ENCODE measurements at regions not wholly inside any gene's neighbourhood (a gene's known extent, or its start where the extent isn't known, plus 50 kb on each side); places are given as distances from the start of the nearest gene placed in this dataset.

DNA sequence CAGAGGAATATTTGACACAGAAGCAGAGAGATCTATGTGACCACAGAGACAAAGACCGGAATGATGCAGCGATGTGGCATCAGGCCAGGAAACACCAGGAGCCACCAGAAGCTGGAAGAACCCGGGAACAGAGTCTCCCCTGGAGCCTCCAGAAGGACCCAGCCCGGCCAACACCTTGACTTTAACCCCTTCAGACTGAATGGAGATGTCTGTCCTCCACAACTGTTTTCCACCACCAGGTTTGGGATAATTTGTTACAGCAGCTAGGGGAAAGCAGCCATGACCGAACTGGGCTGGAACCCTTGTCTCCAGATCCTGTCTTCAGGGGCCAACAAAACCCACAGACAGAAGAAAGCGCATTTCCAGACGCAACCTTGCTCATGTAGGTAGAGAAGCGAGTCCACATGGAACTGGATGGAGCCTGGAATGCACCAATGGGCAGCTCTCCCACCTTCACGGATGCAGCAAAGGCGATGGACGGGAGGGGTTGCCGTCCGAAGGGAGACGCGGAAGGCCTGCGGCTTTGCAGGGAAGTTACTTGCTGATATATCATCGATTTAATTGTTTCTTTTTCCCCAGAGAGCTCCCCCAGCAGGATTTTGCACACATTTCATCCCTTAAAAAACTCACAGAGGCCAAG lies 396.6 kb downstream of the NPHP4 start:
- TF ChIP-seq CHD4 (IDR thresholded peaks at IDR 0.05), result no peak
- no peak for TF ChIP-seq CREB1 (IDR thresholded peaks at IDR 0.05; ENCODE audit: low read depth)
- TF ChIP-seq CHD2 (IDR thresholded peaks at IDR 0.05; ENCODE audit: borderline replicate concordance, low read depth, low read length), result no peak
- TF ChIP-seq, protein P1, sequence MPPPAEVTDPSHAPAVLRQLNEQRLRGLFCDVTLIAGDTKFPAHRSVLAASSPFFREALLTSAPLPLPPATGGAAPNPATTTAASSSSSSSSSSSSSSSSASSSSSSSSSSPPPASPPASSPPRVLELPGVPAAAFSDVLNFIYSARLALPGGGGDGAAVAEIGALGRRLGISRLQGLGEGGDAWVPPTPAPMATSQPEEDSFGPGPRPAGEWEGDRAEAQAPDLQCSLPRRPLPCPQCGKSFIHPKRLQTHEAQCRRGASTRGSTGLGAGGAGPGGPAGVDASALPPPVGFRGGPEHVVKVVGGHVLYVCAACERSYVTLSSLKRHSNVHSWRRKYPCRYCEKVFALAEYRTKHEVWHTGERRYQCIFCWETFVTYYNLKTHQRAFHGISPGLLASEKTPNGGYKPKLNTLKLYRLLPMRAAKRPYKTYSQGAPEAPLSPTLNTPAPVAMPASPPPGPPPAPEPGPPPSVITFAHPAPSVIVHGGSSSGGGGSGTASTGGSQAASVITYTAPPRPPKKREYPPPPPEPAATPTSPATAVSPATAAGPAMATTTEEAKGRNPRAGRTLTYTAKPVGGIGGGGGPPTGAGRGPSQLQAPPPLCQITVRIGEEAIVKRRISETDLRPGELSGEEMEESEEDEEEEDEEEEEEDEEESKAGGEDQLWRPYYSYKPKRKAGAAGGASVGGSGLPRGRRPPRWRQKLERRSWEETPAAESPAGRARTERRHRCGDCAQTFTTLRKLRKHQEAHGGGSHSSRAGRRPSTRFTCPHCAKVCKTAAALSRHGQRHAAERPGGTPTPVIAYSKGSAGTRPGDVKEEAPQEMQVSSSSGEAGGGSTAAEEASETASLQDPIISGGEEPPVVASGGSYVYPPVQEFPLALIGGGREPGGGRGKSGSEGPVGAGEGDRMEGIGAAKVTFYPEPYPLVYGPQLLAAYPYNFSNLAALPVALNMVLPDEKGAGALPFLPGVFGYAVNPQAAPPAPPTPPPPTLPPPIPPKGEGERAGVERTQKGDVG (CRISPR knock-in tag; IDR thresholded peaks at IDR 0.05), result no peak
- TF ChIP-seq SMAD1 (IDR thresholded peaks at IDR 0.05; ENCODE audit: low read depth, partially characterized antibody), result no peak
- TF ChIP-seq STAT1 (conservative IDR thresholded peaks at IDR 0.05), result no peak
- TF ChIP-seq, protein P2, sequence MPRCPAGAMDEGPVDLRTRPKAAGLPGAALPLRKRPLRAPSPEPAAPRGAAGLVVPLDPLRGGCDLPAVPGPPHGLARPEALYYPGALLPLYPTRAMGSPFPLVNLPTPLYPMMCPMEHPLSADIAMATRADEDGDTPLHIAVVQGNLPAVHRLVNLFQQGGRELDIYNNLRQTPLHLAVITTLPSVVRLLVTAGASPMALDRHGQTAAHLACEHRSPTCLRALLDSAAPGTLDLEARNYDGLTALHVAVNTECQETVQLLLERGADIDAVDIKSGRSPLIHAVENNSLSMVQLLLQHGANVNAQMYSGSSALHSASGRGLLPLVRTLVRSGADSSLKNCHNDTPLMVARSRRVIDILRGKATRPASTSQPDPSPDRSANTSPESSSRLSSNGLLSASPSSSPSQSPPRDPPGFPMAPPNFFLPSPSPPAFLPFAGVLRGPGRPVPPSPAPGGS (IDR thresholded peaks at IDR 0.05; ENCODE audit: borderline replicate concordance, insufficient read depth, low read depth, low read length, poor library complexity, severe bottlenecking), result no peak
- no peak for TF ChIP-seq BRCA1 (IDR thresholded peaks at IDR 0.05; ENCODE audit: low read depth, low read length)
- Histone ChIP-seq H3K9ac (ENCODE audit: control insufficient read depth, insufficient read depth, low read length) (no peak overlapping the region), H3K9me3 (replicated peaks; ENCODE audit: control insufficient read depth, insufficient read depth, low read length) (no peaks in the 10 kb centered on the region; the same call in 2 of the 3 replicates), H3K27me3 (replicated peaks in 1 of 2; ENCODE audit: control insufficient read depth in 2 of 2, insufficient read depth in 2 of 2, low read length in 1 of 2) (no peaks in the 10 kb centered on the region), H3K4me2 (ENCODE audit: control insufficient read depth, insufficient read depth) (no peak overlapping the region), H2AFZ (ENCODE audit: control insufficient read depth, low read depth, low read length) (no peak overlapping the region), H3K36me3 (ENCODE audit: control insufficient read depth in 2 of 2, insufficient read depth in 2 of 2, low read length in 1 of 2) (no peaks in the 10 kb centered on the region), H4K20me1 (ENCODE audit: control insufficient read depth, insufficient read depth) (no peaks in the 10 kb centered on the region), H3K4me3 (no peak overlapping the region), H3K27ac (ENCODE audit: control insufficient read depth, insufficient read depth) (no peak overlapping the region), H3K4me1 (ENCODE audit: control insufficient read depth, insufficient read depth, low read length) (no peaks in the 10 kb centered on the region), H3K79me2 (ENCODE audit: control insufficient read depth, insufficient read depth, low read length) (no peaks in the 10 kb centered on the region)
- FAIRE-seq (no peak), DNase-seq (ENCODE audit: low read depth, low spot score) (no peak), ATAC-seq (no peak)
- in situ Hi-C loops (cut with MboI), result no loop called here
- ChIA-PET CTCF (no interaction called here), POLR2A (no interaction called here), RAD21 (ENCODE audit: unreplicated experiment) (no interaction called here), SMC1A (ENCODE audit: uncharacterized antibody, unreplicated experiment) (no interaction called here)
- intact Hi-C loops (cut with micrococcal nuclease; ENCODE audit: unreplicated experiment), result no loop called here
- no TSS peak for BruUV-seq (replicated peaks)
- 37% methylated on average over 14 of the region's 17 CpGs for WGBS (ENCODE audit: insufficient coverage, insufficient replicate concordance, low lambda C conversion rate, missing lambda C conversion rate)
